Keratinocyte (primary cell): ENCODE measurements at regions not wholly inside any gene's neighbourhood (a gene's known extent, or its start where the extent isn't known, plus 50 kb on each side); places are given as distances from the start of the nearest gene placed in this dataset.

Experiments used
- DNase-seq: peaks from one replicate; pipeline ENCODE4 v3.0.0-alpha.2; 2011; ENCODE audit warnings: low read depth, missing footprints, low spot score
- FAIRE-seq: peaks from 2 replicates; lab custom pipeline; 2011; peaks lifted over from hg19 to GRCh38; lab: Jason Lieb, UNC
- H2AFZ ChIP-seq: 2 replicates; pipeline ENCODE4 v1.6.0; 2012; ENCODE audit warnings: low read length, control low read depth, inconsistent platforms; ENCODE audit not compliant: control insufficient read depth
- H3K27ac ChIP-seq: 2 replicates; pipeline ENCODE4 v1.5.1; 2011; ENCODE audit warnings: low read length; ENCODE audit not compliant: control insufficient read depth, insufficient read depth
- H3K27me3 ChIP-seq: 3 replicates; pipeline ENCODE4 v1.6.0; 2011; ENCODE audit warnings: low read length; ENCODE audit not compliant: control insufficient read depth, insufficient read depth; ENCODE audit errors: extremely low read depth
- H3K36me3 ChIP-seq, 2 experiments: 2 replicates in 1 of 2; 3 replicates in 1 of 2; pipeline ENCODE4 v1.5.1; 2011; ENCODE audit warnings: low read length in 2 of 2, mild to moderate bottlenecking in 1 of 2; ENCODE audit not compliant: control insufficient read depth in 2 of 2, insufficient read depth in 2 of 2; ENCODE audit errors: extremely low read depth in 1 of 2
- H3K4me1 ChIP-seq: 3 replicates; pipeline ENCODE4 v1.5.1; 2011; ENCODE audit warnings: low read length; ENCODE audit not compliant: control insufficient read depth, insufficient read depth; ENCODE audit errors: extremely low read depth
- H3K4me2 ChIP-seq: 3 replicates; pipeline ENCODE4 v1.6.0; 2011; ENCODE audit warnings: low read depth, low read length; ENCODE audit not compliant: control insufficient read depth, insufficient read depth; ENCODE audit errors: extremely low read depth
- H3K4me3 ChIP-seq, 3 experiments: fragments of 200-600 bp in 1 of 3; sonication (generic) in 1 of 3; 2 replicates in 2 of 3; 3 replicates in 1 of 3; pipeline ENCODE4 v1.5.1; 2011 to 2016; ENCODE audit warnings: low read length in 3 of 3, mild to moderate bottlenecking in 3 of 3, control low read depth in 2 of 3, inconsistent platforms in 1 of 3, low read depth in 1 of 3, mixed read lengths in 1 of 3, mixed run types in 1 of 3, moderate library complexity in 1 of 3; ENCODE audit not compliant: control insufficient read depth in 2 of 3, insufficient read depth in 2 of 3; ENCODE audit errors: extremely low read depth in 1 of 3
- H3K79me2 ChIP-seq: 2 replicates; pipeline ENCODE4 v1.6.0; 2012; ENCODE audit warnings: low read length; ENCODE audit not compliant: control insufficient read depth, insufficient read depth
- H3K9ac ChIP-seq: 3 replicates; pipeline ENCODE4 v1.6.0; 2011; ENCODE audit warnings: low read length; ENCODE audit not compliant: control insufficient read depth, insufficient read depth; ENCODE audit errors: extremely low read depth
- H3K9me1 ChIP-seq: 3 replicates; pipeline ENCODE4 v1.6.0; 2011; ENCODE audit warnings: low read length; ENCODE audit not compliant: control insufficient read depth, insufficient read depth; ENCODE audit errors: extremely low read depth
- H3K9me3 ChIP-seq: 2 replicates; pipeline ENCODE4 v1.5.1; 2012; ENCODE audit warnings: low read depth, low read length; ENCODE audit not compliant: control insufficient read depth
- H4K20me1 ChIP-seq: 3 replicates; pipeline ENCODE4 v1.6.0; 2011; ENCODE audit warnings: low read length; ENCODE audit not compliant: control insufficient read depth, insufficient read depth; ENCODE audit errors: extremely low read depth
- EZH2 ChIP-seq: IDR thresholded peaks from one replicate; pipeline ENCODE4 v1.6.1; 2012; ENCODE audit warnings: inconsistent platforms, mild to moderate bottlenecking, low read length, moderate library complexity
- dilution Hi-C: fragments of 300-500 bp; cut with MboI; formaldehyde crosslinking; loops from one replicate; pipeline ENCODE4 v1.7.0; 2020; ENCODE audit warnings: low sequenced_read_pairs; ENCODE audit not compliant: extremely low pct_ligation_motif_present
- TF ChIP-seq, protein P1 (sequence below), 3 experiments: IDR thresholded peaks in 1 of 3; conservative IDR thresholded peaks in 1 of 3; optimal IDR thresholded peaks in 1 of 3; 2 replicates in 2 of 3; 3 replicates in 1 of 3; pipeline versions ENCODE3 to v1.5.1; 2011; ENCODE audit warnings: low read length in 3 of 3, mild to moderate bottlenecking in 3 of 3, moderate library complexity in 2 of 3, control low read depth in 1 of 3, inconsistent platforms in 1 of 3; ENCODE audit not compliant: insufficient read depth in 2 of 3; ENCODE audit errors: extremely low read depth in 1 of 3

DNA sequence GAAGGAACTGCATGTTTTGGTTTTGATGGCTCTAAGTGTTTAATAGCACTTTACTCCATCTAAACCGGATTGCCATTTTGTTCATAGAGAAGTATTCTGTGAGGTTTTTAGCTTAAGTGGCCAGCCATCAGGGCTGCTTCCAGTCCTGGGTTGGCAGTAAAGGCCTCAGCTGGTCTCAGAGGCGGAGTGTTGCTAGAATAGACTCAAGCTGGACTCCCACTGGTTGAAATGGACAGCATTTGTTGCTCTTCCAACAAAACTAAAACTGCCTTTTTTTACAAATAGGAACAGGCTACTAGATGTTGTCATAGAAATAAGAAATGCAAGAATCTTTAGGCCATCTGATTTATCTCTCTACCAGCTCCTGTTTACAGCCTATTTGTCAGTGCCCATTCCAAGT, 126.4 kb downstream of the MAIP1 start:
- FAIRE-seq (no peak), DNase-seq (no peak)
- Histone ChIP-seq H3K9me1 (no peaks in the 10 kb centered on the region), H3K4me1 (no peaks in the 10 kb centered on the region), H2AFZ (no peak overlapping the region), H3K9me3 (no peaks in the 10 kb centered on the region), H3K9ac (no peak overlapping the region), H3K4me3 (no peak overlapping the region), H3K27ac (no peak overlapping the region), H3K36me3 (no peaks in the 10 kb centered on the region), H3K4me2 (no peak overlapping the region), H3K79me2 (no peaks in the 10 kb centered on the region), H4K20me1 (no peaks in the 10 kb centered on the region), H3K27me3 (peaks cover 3% of the 10 kb centered on the region)
- dilution Hi-C loops = no loop called here
- TF ChIP-seq, protein P1, sequence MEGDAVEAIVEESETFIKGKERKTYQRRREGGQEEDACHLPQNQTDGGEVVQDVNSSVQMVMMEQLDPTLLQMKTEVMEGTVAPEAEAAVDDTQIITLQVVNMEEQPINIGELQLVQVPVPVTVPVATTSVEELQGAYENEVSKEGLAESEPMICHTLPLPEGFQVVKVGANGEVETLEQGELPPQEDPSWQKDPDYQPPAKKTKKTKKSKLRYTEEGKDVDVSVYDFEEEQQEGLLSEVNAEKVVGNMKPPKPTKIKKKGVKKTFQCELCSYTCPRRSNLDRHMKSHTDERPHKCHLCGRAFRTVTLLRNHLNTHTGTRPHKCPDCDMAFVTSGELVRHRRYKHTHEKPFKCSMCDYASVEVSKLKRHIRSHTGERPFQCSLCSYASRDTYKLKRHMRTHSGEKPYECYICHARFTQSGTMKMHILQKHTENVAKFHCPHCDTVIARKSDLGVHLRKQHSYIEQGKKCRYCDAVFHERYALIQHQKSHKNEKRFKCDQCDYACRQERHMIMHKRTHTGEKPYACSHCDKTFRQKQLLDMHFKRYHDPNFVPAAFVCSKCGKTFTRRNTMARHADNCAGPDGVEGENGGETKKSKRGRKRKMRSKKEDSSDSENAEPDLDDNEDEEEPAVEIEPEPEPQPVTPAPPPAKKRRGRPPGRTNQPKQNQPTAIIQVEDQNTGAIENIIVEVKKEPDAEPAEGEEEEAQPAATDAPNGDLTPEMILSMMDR (optimal IDR thresholded peaks at IDR 0.05 in 1 of 3, IDR thresholded peaks at IDR 0.05 in 1 of 3, conservative IDR thresholded peaks at IDR 0.05 in 1 of 3; ENCODE audit: extremely low read depth in 1 of 3, insufficient read depth in 2 of 3, low read length in 3 of 3) = no peak
- no peak for TF ChIP-seq EZH2

- Histone ChIP-seq H3K4me1 (no peaks in the 10 kb centered on the region), H3K79me2 (no peaks in the 10 kb centered on the region), H3K9me1 (no peaks in the 10 kb centered on the region), H2AFZ (no peak overlapping the region), H3K36me3 (no peaks in the 10 kb centered on the region), H3K9ac (no peak overlapping the region), H3K4me2 (no peak overlapping the region), H3K4me3 (no peak overlapping the region), H3K27ac (no peak overlapping the region), H3K27me3 (peaks cover 3% of the 10 kb centered on the region), H4K20me1 (no peaks in the 10 kb centered on the region), H3K9me3 (no peaks in the 10 kb centered on the region)
- dilution Hi-C loops = no loop called here
- no peak for FAIRE-seq
- no peak for DNase-seq
- no peak for TF ChIP-seq EZH2
- TF ChIP-seq, protein P1 (optimal IDR thresholded peaks at IDR 0.05 in 1 of 3, IDR thresholded peaks at IDR 0.05 in 1 of 3, conservative IDR thresholded peaks at IDR 0.05 in 1 of 3; ENCODE audit: extremely low read depth in 1 of 3, insufficient read depth in 2 of 3, low read length in 3 of 3) = no peak
These were observed 128.7 kb downstream of the MAIP1 start for GRCh38 chr2:200084036-200084435.
